WTC11 (cell line): ENCODE measurements at regions not wholly inside any gene's neighbourhood (a gene's known extent, or its start where the extent isn't known, plus 50 kb on each side); places are given as distances from the start of the nearest gene placed in this dataset.

ENCODE experiments used
- ATAC-seq: fragments of 200-7000 bp; cut with Tn5 transposase; 2 replicates; pipeline ENCODE4 v1.10.0; 2021; ENCODE audit warnings: mild to moderate bottlenecking, moderate library complexity
- CTCF ChIA-PET: fragments of 300-600 bp; sonication (Branson Sonifier 250); formaldehyde crosslinking; loops from one replicate; lab custom pipeline; 2021; ENCODE audit warnings: antibody characterized with exemption; lab: Charles Lee
- POLR2A ChIA-PET: fragments of 350-600 bp; sonication (Branson Sonifier 250); formaldehyde crosslinking; loops from one replicate; lab custom pipeline; 2021; ENCODE audit warnings: antibody characterized with exemption; lab: Charles Lee
- DNase-seq: peaks from one replicate; pipeline ENCODE4 v3.0.0; 2021; ENCODE audit warnings: low spot score
- H3K27ac Mint-ChIP-seq: 2 replicates; pipeline ENCODE4 v1.8.0; 2021; ENCODE audit warnings: mixed read lengths
- H3K27me3 Mint-ChIP-seq: 2 replicates; pipeline ENCODE4 v1.8.0; 2021; ENCODE audit warnings: low read depth, mild to moderate bottlenecking, moderate library complexity, mixed read lengths
- H3K36me3 Mint-ChIP-seq: 2 replicates; pipeline ENCODE4 v1.8.0; 2021; ENCODE audit warnings: mixed read lengths
- H3K4me1 Mint-ChIP-seq: 2 replicates; pipeline ENCODE4 v1.8.0; 2022; ENCODE audit warnings: mixed read lengths
- H3K4me3 Mint-ChIP-seq: 2 replicates; pipeline ENCODE4 v1.8.0; 2021; ENCODE audit warnings: mild to moderate bottlenecking, moderate library complexity, mixed read lengths
- H3K9me3 Mint-ChIP-seq: 2 replicates; pipeline ENCODE4 v1.8.0; 2021; ENCODE audit warnings: mixed read lengths
- AFF4 ChIP-seq: sonication (generic); formaldehyde crosslinking; IDR thresholded peaks from 2 replicates; pipeline ENCODE4 v1.8.1; 2023; ENCODE audit warnings: mild to moderate bottlenecking, missing genetic modification reagents, borderline replicate concordance
- ATF6 ChIP-seq: sonication (generic); formaldehyde crosslinking; IDR thresholded peaks from 2 replicates; pipeline ENCODE4 v1.8.1; 2023; ENCODE audit warnings: mild to moderate bottlenecking, missing genetic modification reagents
- ESRRA ChIP-seq: sonication (generic); formaldehyde crosslinking; IDR thresholded peaks from 2 replicates; pipeline ENCODE4 v1.8.1; 2022; ENCODE audit warnings: mild to moderate bottlenecking, missing genetic modification reagents, borderline replicate concordance
- FOXK1 ChIP-seq: sonication (generic); formaldehyde crosslinking; IDR thresholded peaks from 2 replicates; pipeline ENCODE4 v1.8.0; 2022; ENCODE audit warnings: mild to moderate bottlenecking, moderate library complexity, missing genetic modification reagents
- MLX ChIP-seq: sonication (generic); formaldehyde crosslinking; IDR thresholded peaks from 2 replicates; pipeline ENCODE4 v1.8.1; 2023; ENCODE audit warnings: mild to moderate bottlenecking, missing genetic modification reagents, moderate library complexity
- NFATC4 ChIP-seq: fragments of 250-450 bp; sonication (Bioruptor Pico); IDR thresholded peaks from 2 replicates; pipeline ENCODE4 v1.9.0; 2021; ENCODE audit warnings: mild to moderate bottlenecking
- NFE2L1 ChIP-seq: sonication (generic); formaldehyde crosslinking; IDR thresholded peaks from 2 replicates; pipeline ENCODE4 v1.8.1; 2023; ENCODE audit warnings: missing genetic modification reagents
- NFYB ChIP-seq: sonication (generic); formaldehyde crosslinking; conservative IDR thresholded peaks from 2 replicates; pipeline ENCODE4 v1.8.0; 2022; ENCODE audit warnings: low read depth, missing genetic modification reagents
- TP53 ChIP-seq: sonication (generic); formaldehyde crosslinking; IDR thresholded peaks from 2 replicates; pipeline ENCODE4 v1.8.1; 2023; ENCODE audit warnings: mild to moderate bottlenecking, missing genetic modification reagents
- ZMAT4 ChIP-seq: fragments of 250-450 bp; sonication (Bioruptor Pico); IDR thresholded peaks from 2 replicates; pipeline ENCODE4 v1.9.0; 2021; ENCODE audit warnings: mild to moderate bottlenecking
- ZNF281 ChIP-seq: sonication (generic); formaldehyde crosslinking; IDR thresholded peaks from 2 replicates; pipeline ENCODE4 v1.8.0; 2023; ENCODE audit warnings: mild to moderate bottlenecking, missing genetic modification reagents
- ZNF512 ChIP-seq: sonication (generic); formaldehyde crosslinking; IDR thresholded peaks from 2 replicates; pipeline ENCODE4 v1.8.1; 2022; ENCODE audit warnings: missing genetic modification reagents, borderline replicate concordance
- ZSCAN18 ChIP-seq: fragments of 250-450 bp; sonication (Bioruptor Pico); IDR thresholded peaks from 2 replicates; pipeline ENCODE4 v2.1.2; 2022; ENCODE audit warnings: mild to moderate bottlenecking, moderate library complexity

- no peak for TF ChIP-seq ZSCAN18 (CRISPR knock-in tag)
- TF ChIP-seq, all 79 proteins: peak for 0
Measured at GRCh38 chr18:56470406-56471351, 167.7 kb downstream of the TXNL1 start (continued).

- DNase-seq (no peak), ATAC-seq (no peak)
- Mint-ChIP-seq H3K9me3 (peaks cover 37% of the 10 kb centered on the region), H3K36me3 (peaks cover 25% of the 10 kb centered on the region), H3K4me1 (no peaks in the 10 kb centered on the region), H3K27ac (no peak overlapping the region; the same call in 1 of the 2 replicates), H3K4me3 (no peak overlapping the region), H3K27me3 (no peaks in the 10 kb centered on the region; the same call in 1 of the 2 replicates)
- ChIA-PET POLR2A (no interaction called here), CTCF (no interaction called here)
- TF ChIP-seq NFYB (CRISPR knock-in tag) = no peak
Measured at GRCh38 chr18:56469582-56469981, 168.8 kb downstream of the TXNL1 start.

- ATAC-seq (no peak), DNase-seq (no peak)
- Mint-ChIP-seq H3K4me1 (no peaks in the 10 kb centered on the region), H3K4me3 (no peak overlapping the region), H3K36me3 (peaks cover 35% of the 10 kb centered on the region), H3K9me3 (peaks cover 49% of the 10 kb centered on the region), H3K27me3 (no peaks in the 10 kb centered on the region; the same call in 1 of the 2 replicates), H3K27ac (no peak overlapping the region)
- POLR2A ChIA-PET = no interaction called here
- no peak for TF ChIP-seq AFF4 (CRISPR knock-in tag)
- no peak for TF ChIP-seq NFE2L1 (CRISPR knock-in tag)
- TF ChIP-seq TP53 (CRISPR knock-in tag) = no peak
- TF ChIP-seq ZNF512 (CRISPR knock-in tag) = no peak
- no peak for TF ChIP-seq NFATC4
- TF ChIP-seq FOXK1 (CRISPR knock-in tag) = no peak
- no peak for TF ChIP-seq MLX (CRISPR knock-in tag)
- TF ChIP-seq ATF6 (CRISPR knock-in tag) = no peak
- no peak for TF ChIP-seq ZMAT4 (CRISPR knock-in tag)
- TF ChIP-seq ZSCAN18 (CRISPR knock-in tag) = no peak
- no peak for TF ChIP-seq ESRRA (CRISPR knock-in tag)
- no peak for TF ChIP-seq ZNF281 (CRISPR knock-in tag)
- CTCF ChIA-PET = no interaction called here
Measured at GRCh38 chr18:56468396-56468795, 170.0 kb downstream of the TXNL1 start.
